ENCODE measurements at regions not wholly inside any gene's neighbourhood (a gene's known extent, or its start where the extent isn't known, plus 50 kb on each side); places are given as distances from the start of the nearest gene placed in this dataset.

GRCh38 chr1:218717575-218717974, 372.4 kb downstream of the TGFB2 start:
- no peak for DNase-seq (ENCODE audit: low read depth)

- DNase-seq (ENCODE audit: low read depth) = no peak
Observed at GRCh38 chr1:218718206-218718605, 373.1 kb downstream of the TGFB2 start.

GRCh38 chr1:218718977-218719376, 373.8 kb downstream of the TGFB2 start:
- no peak for DNase-seq (ENCODE audit: low read depth)

- no peak for DNase-seq (ENCODE audit: low read depth)
Observed at GRCh38 chr1:218728898-218729565, 383.9 kb downstream of the TGFB2 start.

- DNase-seq (ENCODE audit: low read depth) = no peak
Observed at GRCh38 chr1:218735436-218736032, 390.4 kb downstream of the TGFB2 start.

GRCh38 chr1:218739426-218739825, 394.3 kb downstream of the TGFB2 start:
- DNase-seq (ENCODE audit: low read depth) = no peak

- DNase-seq (ENCODE audit: low read depth) = no peak
Observed at GRCh38 chr1:218741852-218742251, 396.7 kb downstream of the TGFB2 start.

- DNase-seq (ENCODE audit: low read depth) = no peak
Observed at GRCh38 chr1:218742467-218743262, 397.5 kb downstream of the TGFB2 start.

- DNase-seq (ENCODE audit: low read depth) = no peak
Observed at GRCh38 chr1:218743861-218744505, 398.8 kb downstream of the TGFB2 start.

GRCh38 chr1:218748071-218748470, 402.9 kb downstream of the TGFB2 start:
- DNase-seq (ENCODE audit: low read depth) = no peak

GRCh38 chr1:218750216-218750970, 405.3 kb downstream of the TGFB2 start:
- no peak for DNase-seq (ENCODE audit: low read depth)

GRCh38 chr1:218751208-218751948, 406.2 kb downstream of the TGFB2 start:
- no peak for DNase-seq (ENCODE audit: low read depth)

- DNase-seq (ENCODE audit: low read depth) = no peak
Observed at GRCh38 chr1:218752126-218752525, 407.0 kb downstream of the TGFB2 start.

- no peak for DNase-seq (ENCODE audit: low read depth)
Observed at GRCh38 chr1:218754477-218754876, 409.3 kb downstream of the TGFB2 start.

- no peak for DNase-seq (ENCODE audit: low read depth)
Observed at GRCh38 chr1:218755128-218755527, 410.0 kb downstream of the TGFB2 start.

GRCh38 chr1:218759795-218760194, 413.9 kb upstream of the LYPLAL1 start:
- DNase-seq (ENCODE audit: low read depth) = no peak

- no peak for DNase-seq (ENCODE audit: low read depth)
Observed at GRCh38 chr1:218760601-218761570, 412.8 kb upstream of the LYPLAL1 start.

GRCh38 chr1:218763538-218763937, 410.1 kb upstream of the LYPLAL1 start:
- DNase-seq (ENCODE audit: low read depth) = no peak

- no peak for DNase-seq (ENCODE audit: low read depth)
Observed at GRCh38 chr1:218765753-218766152, 407.9 kb upstream of the LYPLAL1 start.

GRCh38 chr1:218771931-218772330, 401.7 kb upstream of the LYPLAL1 start:
- DNase-seq (ENCODE audit: low read depth) = no peak

All from stimulated activated CD8-positive, alpha-beta memory T cell treated with anti-CD3 and anti-CD28 coated beads, Interleukin-12 subunit alpha, Interleukin-12 subunit beta, amount 100 ng/mL, for 1 hour (primary cell).